ENCODE measurements at regions not wholly inside any gene's neighbourhood (a gene's known extent, or its start where the extent isn't known, plus 50 kb on each side); places are given as distances from the start of the nearest gene placed in this dataset.

DNA sequence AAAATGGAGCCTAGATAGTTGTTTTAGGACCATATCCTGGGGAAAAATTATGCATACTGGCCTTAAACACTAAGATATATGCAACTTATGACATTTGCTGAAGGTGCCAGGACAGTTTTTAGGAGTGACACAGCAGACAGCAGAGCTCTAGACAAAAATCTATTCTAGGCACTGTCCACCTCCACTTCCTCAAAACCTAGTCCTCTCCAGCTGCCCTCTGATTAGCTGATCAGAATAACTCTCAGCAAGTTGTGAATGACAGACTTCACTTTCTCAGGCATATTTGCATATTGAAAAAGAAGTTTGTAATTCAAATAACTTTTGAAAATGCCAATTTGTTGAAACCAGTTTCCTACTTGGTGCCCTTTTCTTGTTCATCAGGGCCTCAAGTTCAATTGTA lies 152.3 kb upstream of the STEAP4 start:
- TF ChIP-seq, protein P1, sequence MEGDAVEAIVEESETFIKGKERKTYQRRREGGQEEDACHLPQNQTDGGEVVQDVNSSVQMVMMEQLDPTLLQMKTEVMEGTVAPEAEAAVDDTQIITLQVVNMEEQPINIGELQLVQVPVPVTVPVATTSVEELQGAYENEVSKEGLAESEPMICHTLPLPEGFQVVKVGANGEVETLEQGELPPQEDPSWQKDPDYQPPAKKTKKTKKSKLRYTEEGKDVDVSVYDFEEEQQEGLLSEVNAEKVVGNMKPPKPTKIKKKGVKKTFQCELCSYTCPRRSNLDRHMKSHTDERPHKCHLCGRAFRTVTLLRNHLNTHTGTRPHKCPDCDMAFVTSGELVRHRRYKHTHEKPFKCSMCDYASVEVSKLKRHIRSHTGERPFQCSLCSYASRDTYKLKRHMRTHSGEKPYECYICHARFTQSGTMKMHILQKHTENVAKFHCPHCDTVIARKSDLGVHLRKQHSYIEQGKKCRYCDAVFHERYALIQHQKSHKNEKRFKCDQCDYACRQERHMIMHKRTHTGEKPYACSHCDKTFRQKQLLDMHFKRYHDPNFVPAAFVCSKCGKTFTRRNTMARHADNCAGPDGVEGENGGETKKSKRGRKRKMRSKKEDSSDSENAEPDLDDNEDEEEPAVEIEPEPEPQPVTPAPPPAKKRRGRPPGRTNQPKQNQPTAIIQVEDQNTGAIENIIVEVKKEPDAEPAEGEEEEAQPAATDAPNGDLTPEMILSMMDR (conservative IDR thresholded peaks at IDR 0.05 in 1 of 2, IDR thresholded peaks at IDR 0.05 in 1 of 2; ENCODE audit: low read depth in 1 of 2, low read length in 2 of 2) = no peak
- TF ChIP-seq EZH2 (IDR thresholded peaks at IDR 0.05; ENCODE audit: low read length, missing control alignments) = no peak

Measured in fibroblast of lung (primary cell).